Left ventricle myocardium inferior (tissue), 1 donor: ENCODE measurements at regions not wholly inside any gene's neighbourhood (a gene's known extent, or its start where the extent isn't known, plus 50 kb on each side); places are given as distances from the start of the nearest gene placed in this dataset.

Source experiments
- DNase-seq: peaks from one replicate; pipeline ENCODE4 v3.0.0-alpha.2; 2020
- H3K27ac ChIP-seq: fragments of 200-600 bp; replicated peaks from 2 replicates; pipeline ENCODE4 v1.8.0; 2021
- H3K27me3 ChIP-seq: fragments of 200-600 bp; 2 replicates; pipeline ENCODE4 v1.8.0; 2021; ENCODE audit warnings: low read depth
- H3K36me3 ChIP-seq: fragments of 200-600 bp; 2 replicates; pipeline ENCODE4 v1.8.0; 2021
- H3K4me1 ChIP-seq: fragments of 200-600 bp; 2 replicates; pipeline ENCODE4 v1.8.0; 2021
- H3K4me3 ChIP-seq: fragments of 200-600 bp; 2 replicates; pipeline ENCODE4 v1.8.0; 2021; ENCODE audit warnings: mild to moderate bottlenecking, moderate library complexity
- H3K9me3 ChIP-seq: fragments of 200-600 bp; replicated peaks from 2 replicates; pipeline ENCODE4 v1.8.0; 2021
- intact Hi-C: fragments of 100-400 bp; cut with micrococcal nuclease; formaldehyde crosslinking; loops from one replicate; pipeline ENCODE4 v1.11.0; 2022
- TF ChIP-seq, protein P1 (sequence below): fragments of 200-600 bp; IDR thresholded peaks from 2 replicates; pipeline ENCODE4 v1.8.0; 2021; ENCODE audit warnings: antibody characterized with exemption, mild to moderate bottlenecking, borderline replicate concordance
- donor health status: DM: no; HTN: yes; CAD: no; lungs with severe emphysema.

DNA sequence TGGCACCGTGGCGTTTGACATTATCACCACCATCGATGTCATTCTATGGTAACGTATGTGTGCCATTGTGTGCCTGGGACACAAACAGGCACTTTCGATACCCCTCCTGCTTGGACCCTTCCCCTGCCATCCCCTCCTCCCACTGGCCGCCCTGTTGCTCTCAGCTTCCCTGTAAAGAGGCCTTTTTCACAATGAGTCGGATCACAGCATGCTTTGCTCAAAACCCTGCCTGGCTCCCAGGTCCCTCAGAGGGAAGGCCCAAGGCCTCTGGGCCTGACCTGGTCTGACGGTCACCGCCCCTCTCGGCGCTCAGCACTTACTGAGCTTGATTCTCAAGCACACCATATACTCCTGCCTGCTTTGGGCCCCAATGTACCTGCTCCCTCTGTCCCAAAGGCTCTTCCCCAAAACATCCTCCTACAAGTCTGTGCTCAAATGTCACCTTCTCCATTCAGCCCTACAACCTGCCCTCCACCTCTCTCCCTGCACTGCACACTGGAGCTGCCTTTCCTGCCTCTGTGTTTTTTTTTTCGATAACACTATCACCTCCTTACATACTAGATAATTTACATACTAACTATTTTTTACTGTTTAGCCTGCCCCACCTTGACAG is 303.8 kb downstream of the SOX9 start:
- intact Hi-C loops: no loop called here
- Histone ChIP-seq H3K4me3 (no peak overlapping the region), H3K27ac (no peak overlapping the region), H3K4me1 (peaks cover 6% of the 10 kb centered on the region), H3K27me3 (peaks cover 9% of the 10 kb centered on the region), H3K9me3 (no peaks in the 10 kb centered on the region), H3K36me3 (no peaks in the 10 kb centered on the region)
- DNase-seq: no peak
- TF ChIP-seq, protein P1, sequence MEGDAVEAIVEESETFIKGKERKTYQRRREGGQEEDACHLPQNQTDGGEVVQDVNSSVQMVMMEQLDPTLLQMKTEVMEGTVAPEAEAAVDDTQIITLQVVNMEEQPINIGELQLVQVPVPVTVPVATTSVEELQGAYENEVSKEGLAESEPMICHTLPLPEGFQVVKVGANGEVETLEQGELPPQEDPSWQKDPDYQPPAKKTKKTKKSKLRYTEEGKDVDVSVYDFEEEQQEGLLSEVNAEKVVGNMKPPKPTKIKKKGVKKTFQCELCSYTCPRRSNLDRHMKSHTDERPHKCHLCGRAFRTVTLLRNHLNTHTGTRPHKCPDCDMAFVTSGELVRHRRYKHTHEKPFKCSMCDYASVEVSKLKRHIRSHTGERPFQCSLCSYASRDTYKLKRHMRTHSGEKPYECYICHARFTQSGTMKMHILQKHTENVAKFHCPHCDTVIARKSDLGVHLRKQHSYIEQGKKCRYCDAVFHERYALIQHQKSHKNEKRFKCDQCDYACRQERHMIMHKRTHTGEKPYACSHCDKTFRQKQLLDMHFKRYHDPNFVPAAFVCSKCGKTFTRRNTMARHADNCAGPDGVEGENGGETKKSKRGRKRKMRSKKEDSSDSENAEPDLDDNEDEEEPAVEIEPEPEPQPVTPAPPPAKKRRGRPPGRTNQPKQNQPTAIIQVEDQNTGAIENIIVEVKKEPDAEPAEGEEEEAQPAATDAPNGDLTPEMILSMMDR: no peak

DNA sequence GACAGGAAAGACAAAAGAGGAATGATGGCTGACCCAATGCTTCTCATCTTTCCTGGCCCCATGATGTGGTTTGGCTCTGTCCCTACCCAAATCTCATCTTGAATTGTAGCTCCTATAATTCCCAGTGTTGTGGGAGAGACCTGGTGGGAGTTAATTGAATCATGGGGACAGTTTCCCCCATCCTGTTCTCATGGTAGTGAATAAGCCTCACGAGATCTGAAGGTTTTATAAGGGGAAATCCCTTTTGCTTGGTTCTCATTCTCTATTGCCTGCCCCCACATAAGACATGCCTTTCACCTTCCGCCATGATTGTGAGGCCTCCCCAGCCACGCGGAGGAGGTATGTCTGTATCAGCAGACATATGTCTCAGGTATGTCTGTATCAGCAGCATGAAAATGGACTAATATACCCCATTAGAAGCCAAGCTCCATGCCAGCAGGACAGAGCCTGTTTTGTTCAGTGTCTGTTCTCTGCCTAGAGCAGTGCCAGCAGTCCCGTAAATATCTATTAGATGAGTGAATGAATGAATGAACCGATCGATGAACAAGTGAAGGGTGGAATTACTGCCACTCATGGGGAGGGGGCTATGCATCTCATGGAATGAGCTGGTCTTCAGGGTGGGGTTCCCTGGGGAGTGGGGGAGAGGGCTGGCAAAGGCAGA is 304.4 kb downstream of the SOX9 start:
- H3K36me3 ChIP-seq: no peaks in the 10 kb centered on the region
- TF ChIP-seq, protein P1: no peak
- H3K27ac ChIP-seq: no peak overlapping the region
- peaks cover 6% of the 10 kb centered on the region for H3K4me1 ChIP-seq
- intact Hi-C loops: no loop called here
- H3K9me3 ChIP-seq: no peaks in the 10 kb centered on the region
- H3K27me3 ChIP-seq: peaks cover 9% of the 10 kb centered on the region
- DNase-seq: no peak
- H3K4me3 ChIP-seq: no peak overlapping the region

DNA sequence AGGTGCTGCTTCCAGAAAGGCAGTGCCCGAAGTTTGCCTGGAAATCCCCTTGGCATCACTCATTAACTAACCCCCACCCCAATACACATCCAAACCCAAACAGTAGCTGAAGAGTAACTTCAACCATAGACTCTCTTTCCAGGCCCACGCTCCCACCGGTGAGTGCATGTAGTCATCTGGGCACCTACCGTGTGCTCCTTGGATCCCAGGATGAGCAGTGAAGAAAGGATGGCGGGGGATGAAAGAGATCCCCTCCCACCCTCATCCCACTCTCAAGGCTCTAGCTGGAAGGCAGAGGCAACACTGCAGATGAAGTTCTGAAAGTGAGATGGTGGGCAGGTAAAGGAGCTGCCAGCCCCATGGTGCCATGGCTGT is 305.0 kb downstream of the SOX9 start:
- H3K9me3 ChIP-seq: no peaks in the 10 kb centered on the region
- intact Hi-C loops: no loop called here
- H3K4me3 ChIP-seq: no peak overlapping the region
- no peaks in the 10 kb centered on the region for H3K36me3 ChIP-seq
- H3K4me1 ChIP-seq: peaks cover 6% of the 10 kb centered on the region
- H3K27me3 ChIP-seq: peaks cover 11% of the 10 kb centered on the region
- TF ChIP-seq, protein P1: no peak
- no peak overlapping the region for H3K27ac ChIP-seq
- no peak for DNase-seq

DNA sequence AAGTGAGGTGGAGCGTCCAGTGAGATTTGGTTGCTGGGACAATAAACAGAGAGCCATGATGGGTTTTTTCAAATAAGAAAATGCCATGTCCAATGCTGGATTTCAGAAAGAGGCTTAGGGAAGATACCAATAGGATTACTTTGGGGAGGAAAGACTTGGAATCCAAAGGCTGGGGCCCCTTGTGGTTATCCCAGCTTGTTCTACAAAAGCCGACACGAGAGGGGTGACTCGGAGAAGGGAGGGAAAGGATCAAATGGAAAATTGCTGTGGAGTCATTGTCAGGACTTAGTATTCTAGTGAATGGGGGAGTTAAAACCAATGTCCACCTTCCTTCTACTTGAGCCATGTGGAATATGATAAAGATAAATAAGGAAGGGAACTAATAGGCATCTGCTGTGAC is 305.5 kb downstream of the SOX9 start:
- Histone ChIP-seq H3K4me1 (peaks cover 6% of the 10 kb centered on the region), H3K36me3 (no peaks in the 10 kb centered on the region), H3K4me3 (no peak overlapping the region), H3K27me3 (peaks cover 16% of the 10 kb centered on the region), H3K27ac (no peak overlapping the region), H3K9me3 (no peaks in the 10 kb centered on the region)
- DNase-seq: no peak
- intact Hi-C loops: no loop called here
- TF ChIP-seq, protein P1: no peak

DNA sequence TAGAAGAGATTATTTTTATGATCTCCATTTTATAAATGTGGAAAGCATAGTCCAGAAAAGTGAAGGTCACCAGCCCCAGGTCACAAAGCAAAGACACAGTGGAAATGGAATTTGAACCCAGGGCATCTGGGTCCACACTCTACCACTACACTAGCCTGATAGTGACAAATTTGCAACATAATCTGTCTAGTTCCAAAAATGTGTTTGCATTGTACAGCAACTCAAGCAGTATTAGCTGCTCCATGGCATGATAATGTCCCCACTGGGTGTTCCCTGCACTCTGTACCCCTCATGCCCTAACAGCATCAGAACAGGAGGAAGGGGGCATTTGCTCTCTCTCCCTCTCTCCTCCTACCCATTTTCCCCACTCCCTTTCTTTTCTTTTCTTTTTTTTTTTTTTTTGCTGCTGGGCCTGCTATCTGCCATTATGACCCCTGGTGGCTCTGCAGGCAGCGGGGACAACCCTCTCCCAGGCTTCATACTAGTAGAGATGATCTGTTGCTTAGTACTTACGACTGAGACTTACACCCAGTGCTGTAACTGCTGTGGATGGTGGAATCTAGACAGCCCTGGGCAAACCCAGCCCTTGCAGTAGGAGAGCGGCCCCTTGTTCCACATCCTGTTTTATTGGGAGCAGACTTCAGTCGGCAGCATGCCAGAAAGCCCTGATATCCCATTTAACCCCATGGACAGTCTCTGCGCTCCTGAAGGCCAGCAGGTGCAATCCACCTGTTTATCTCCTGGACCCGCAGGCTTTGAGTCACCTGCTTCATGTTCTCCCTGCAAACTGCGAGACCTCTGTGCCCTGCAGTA is 306.3 kb downstream of the SOX9 start:
- Histone ChIP-seq H3K27ac (no peak overlapping the region), H3K27me3 (peaks cover 21% of the 10 kb centered on the region)
- intact Hi-C loops: no loop called here

More for the DNA sequence above, 306.3 kb downstream of the SOX9 start:
- TF ChIP-seq, protein P1: no peak
- H3K36me3 ChIP-seq: no peaks in the 10 kb centered on the region
- H3K9me3 ChIP-seq: no peaks in the 10 kb centered on the region
- no peak overlapping the region for H3K4me3 ChIP-seq
- no peak for DNase-seq
- H3K4me1 ChIP-seq: peaks cover 6% of the 10 kb centered on the region
